ENCODE measurements at regions not wholly inside any gene's neighbourhood (a gene's known extent, or its start where the extent isn't known, plus 50 kb on each side); places are given as distances from the start of the nearest gene placed in this dataset.

DNA sequence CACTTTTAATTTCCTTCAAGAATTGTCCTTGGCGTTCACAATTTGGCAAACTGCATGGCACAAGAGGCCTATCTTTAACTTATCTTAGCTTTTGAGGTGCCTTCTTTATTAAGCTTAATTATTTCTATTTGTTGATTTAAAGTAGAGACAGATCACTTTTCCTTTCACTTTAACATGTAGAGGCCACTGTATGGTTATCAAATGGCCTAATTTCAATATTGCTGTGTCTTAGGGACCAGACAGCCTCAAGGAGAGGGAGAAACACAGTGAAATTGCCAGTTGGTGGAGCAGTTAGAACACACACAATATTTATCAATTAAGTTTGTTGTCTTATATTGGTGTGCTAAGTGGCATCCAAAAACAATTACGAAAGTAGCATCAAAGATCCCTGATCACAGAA, 1013.9 kb downstream of the KCNT2 start:
- Histone ChIP-seq H3K4me3 (ENCODE audit: low read length) (no peak overlapping the region), H3K9me3 (ENCODE audit: control insufficient read depth, insufficient read depth, low read length) (no peaks in the 10 kb centered on the region), H3K36me3 (ENCODE audit: control insufficient read depth, insufficient read depth, low read length) (no peaks in the 10 kb centered on the region), H3K27me3 (ENCODE audit: control insufficient read depth, insufficient read depth, low read length) (no peaks in the 10 kb centered on the region), H3K27ac (ENCODE audit: low read length) (no peak overlapping the region), H3K4me1 (ENCODE audit: control insufficient read depth, insufficient read depth, low read length) (no peaks in the 10 kb centered on the region)
- TF ChIP-seq, protein P1, sequence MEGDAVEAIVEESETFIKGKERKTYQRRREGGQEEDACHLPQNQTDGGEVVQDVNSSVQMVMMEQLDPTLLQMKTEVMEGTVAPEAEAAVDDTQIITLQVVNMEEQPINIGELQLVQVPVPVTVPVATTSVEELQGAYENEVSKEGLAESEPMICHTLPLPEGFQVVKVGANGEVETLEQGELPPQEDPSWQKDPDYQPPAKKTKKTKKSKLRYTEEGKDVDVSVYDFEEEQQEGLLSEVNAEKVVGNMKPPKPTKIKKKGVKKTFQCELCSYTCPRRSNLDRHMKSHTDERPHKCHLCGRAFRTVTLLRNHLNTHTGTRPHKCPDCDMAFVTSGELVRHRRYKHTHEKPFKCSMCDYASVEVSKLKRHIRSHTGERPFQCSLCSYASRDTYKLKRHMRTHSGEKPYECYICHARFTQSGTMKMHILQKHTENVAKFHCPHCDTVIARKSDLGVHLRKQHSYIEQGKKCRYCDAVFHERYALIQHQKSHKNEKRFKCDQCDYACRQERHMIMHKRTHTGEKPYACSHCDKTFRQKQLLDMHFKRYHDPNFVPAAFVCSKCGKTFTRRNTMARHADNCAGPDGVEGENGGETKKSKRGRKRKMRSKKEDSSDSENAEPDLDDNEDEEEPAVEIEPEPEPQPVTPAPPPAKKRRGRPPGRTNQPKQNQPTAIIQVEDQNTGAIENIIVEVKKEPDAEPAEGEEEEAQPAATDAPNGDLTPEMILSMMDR (IDR thresholded peaks at IDR 0.05): no peak
- H3K27me3 Mint-ChIP-seq (ENCODE audit: low read depth in 2 of 2): no peaks in the 10 kb centered on the region
- ATAC-seq (no peak), DNase-seq (no peak)
- H3K36me3 Mint-ChIP-seq: no peaks in the 10 kb centered on the region
- WGBS (ENCODE audit: insufficient coverage): 83% methylated on average over 1 of the region's 2 CpGs
- H3K4me3 Mint-ChIP-seq: no peak overlapping the region
- intact Hi-C loops (cut with micrococcal nuclease): no loop called here
- no peak overlapping the region for H3K27ac Mint-ChIP-seq
- H3K9me3 Mint-ChIP-seq: peaks cover 14 to 15% of the 10 kb centered on the region in 2 donors
- no peaks in the 10 kb centered on the region for H3K4me1 Mint-ChIP-seq

DNA sequence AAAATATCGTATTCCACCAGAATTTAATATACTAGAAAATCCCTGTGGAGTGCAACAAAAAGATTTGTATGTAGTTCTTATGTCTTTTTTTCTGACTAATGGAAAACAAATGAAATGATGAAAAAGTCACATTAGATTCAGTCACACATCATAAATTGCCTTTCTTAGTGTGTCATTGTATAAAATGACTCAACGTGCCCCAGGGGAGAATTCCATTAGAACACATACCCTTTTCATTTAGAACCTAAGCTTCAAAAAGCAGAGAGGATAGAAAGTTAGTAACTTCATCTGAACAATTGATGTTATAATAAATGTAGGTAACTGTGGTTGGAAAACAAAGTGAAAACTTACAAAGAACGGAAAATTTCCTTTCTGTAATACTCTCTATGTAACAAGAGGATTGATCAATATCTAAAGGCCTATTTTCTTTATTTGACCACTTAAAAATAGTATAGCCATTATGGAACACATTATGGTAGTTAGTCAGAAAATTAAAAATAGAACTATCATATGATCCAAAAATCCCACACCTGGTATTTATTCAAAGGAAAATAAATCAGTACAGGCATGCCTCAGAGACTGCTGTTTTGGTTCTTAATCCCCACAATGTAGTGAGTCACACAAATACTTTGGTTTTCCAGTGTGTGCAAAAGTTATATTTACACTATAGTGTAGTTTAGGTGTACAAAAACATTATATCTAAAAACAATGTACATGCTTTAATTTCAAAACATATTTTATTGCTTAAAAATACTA, 1016.1 kb downstream of the KCNT2 start:
- Mint-ChIP-seq H3K36me3 (peaks cover 14% of the 10 kb centered on the region), H3K27me3 (ENCODE audit: low read depth in 2 of 2) (no peaks in the 10 kb centered on the region), H3K9me3 (peaks cover 10 to 24% of the 10 kb centered on the region in 2 donors), H3K27ac (no peak overlapping the region), H3K4me1 (no peaks in the 10 kb centered on the region), H3K4me3 (no peak overlapping the region)
- no CpG with 5 or more reads among the region's 3 CpGs for WGBS (ENCODE audit: insufficient coverage)
- DNase-seq (no peak), ATAC-seq (no peak)
- H3K4me3 ChIP-seq (ENCODE audit: low read length): no peak overlapping the region
- intact Hi-C loops (cut with micrococcal nuclease): no loop called here
- H3K36me3 ChIP-seq (ENCODE audit: control insufficient read depth, insufficient read depth, low read length): no peaks in the 10 kb centered on the region
- no peak overlapping the region for H3K27ac ChIP-seq (ENCODE audit: low read length)
- H3K27me3 ChIP-seq (ENCODE audit: control insufficient read depth, insufficient read depth, low read length): no peaks in the 10 kb centered on the region
- TF ChIP-seq, protein P1 (IDR thresholded peaks at IDR 0.05): no peak
- H3K9me3 ChIP-seq (ENCODE audit: control insufficient read depth, insufficient read depth, low read length): no peaks in the 10 kb centered on the region
- H3K4me1 ChIP-seq (ENCODE audit: control insufficient read depth, insufficient read depth, low read length): no peaks in the 10 kb centered on the region

DNA sequence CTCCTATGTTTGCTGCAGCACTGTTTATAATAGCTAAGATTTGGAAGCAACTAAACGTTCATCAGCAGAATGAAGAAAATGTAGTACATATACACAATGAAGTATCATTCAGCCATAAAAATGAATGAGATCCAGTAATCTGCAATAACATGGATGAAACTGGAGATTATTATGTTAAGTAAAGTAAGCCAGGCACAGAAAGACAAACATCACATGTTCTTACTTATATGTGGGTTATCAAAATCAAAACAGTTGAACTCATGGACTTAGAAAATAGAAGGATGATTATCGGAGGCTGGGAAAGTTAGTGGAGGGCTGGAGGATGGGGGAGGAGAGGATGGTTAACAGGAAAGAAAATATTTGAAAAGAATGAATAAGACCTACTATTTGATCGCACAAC, 1017.6 kb downstream of the KCNT2 start:
- Mint-ChIP-seq H3K27me3 (ENCODE audit: low read depth in 2 of 2) (no peaks in the 10 kb centered on the region), H3K27ac (no peak overlapping the region), H3K36me3 (peaks cover 22% of the 10 kb centered on the region), H3K4me3 (no peak overlapping the region), H3K9me3 (peaks cover 10 to 29% of the 10 kb centered on the region in 2 donors), H3K4me1 (no peaks in the 10 kb centered on the region)
- 100% methylated on average over 1 of the region's 3 CpGs for WGBS (ENCODE audit: insufficient coverage)
- intact Hi-C loops (cut with micrococcal nuclease): no loop called here
- H3K27me3 ChIP-seq (ENCODE audit: control insufficient read depth, insufficient read depth, low read length): no peaks in the 10 kb centered on the region
- no peak overlapping the region for H3K4me3 ChIP-seq (ENCODE audit: low read length)
- H3K36me3 ChIP-seq (ENCODE audit: control insufficient read depth, insufficient read depth, low read length): no peaks in the 10 kb centered on the region
- DNase-seq (no peak), ATAC-seq (no peak)
- H3K4me1 ChIP-seq (ENCODE audit: control insufficient read depth, insufficient read depth, low read length): no peaks in the 10 kb centered on the region
- no peak overlapping the region for H3K27ac ChIP-seq (ENCODE audit: low read length)
- no peaks in the 10 kb centered on the region for H3K9me3 ChIP-seq (ENCODE audit: control insufficient read depth, insufficient read depth, low read length)
- TF ChIP-seq, protein P1 (IDR thresholded peaks at IDR 0.05): no peak

Data from natural killer cell (primary cell).